Tibial nerve (tissue), 4 donors: ENCODE measurements at regions not wholly inside any gene's neighbourhood (a gene's known extent, or its start where the extent isn't known, plus 50 kb on each side); places are given as distances from the start of the nearest gene placed in this dataset.

Experiments used
- EP300 ChIP-seq, 2 donors: sonication (generic); formaldehyde crosslinking; IDR thresholded peaks; one replicate each; pipeline ENCODE4 v1.6.1; 2017; ENCODE audit warnings: antibody characterized with exemption in 2 of 2, mild to moderate bottlenecking in 1 of 2
- POLR2A ChIP-seq, 2 donors: fragments of 450-650 bp; IDR thresholded peaks; one replicate each; pipeline ENCODE4 v1.6.1; 2017; ENCODE audit warnings: antibody characterized with exemption in 2 of 2, mild to moderate bottlenecking in 2 of 2, moderate library complexity in 2 of 2
- TF ChIP-seq, protein P1 (sequence below), 5 experiments: fragments of 200-600 bp in 3 of 5; fragments of 450-650 bp in 2 of 5; sonication (generic) in 3 of 5; IDR thresholded peaks; one replicate each; pipeline ENCODE4 v1.5.1; 2016 to 2019; ENCODE audit warnings: antibody characterized with exemption in 5 of 5, mild to moderate bottlenecking in 3 of 5, moderate library complexity in 2 of 5

DNA sequence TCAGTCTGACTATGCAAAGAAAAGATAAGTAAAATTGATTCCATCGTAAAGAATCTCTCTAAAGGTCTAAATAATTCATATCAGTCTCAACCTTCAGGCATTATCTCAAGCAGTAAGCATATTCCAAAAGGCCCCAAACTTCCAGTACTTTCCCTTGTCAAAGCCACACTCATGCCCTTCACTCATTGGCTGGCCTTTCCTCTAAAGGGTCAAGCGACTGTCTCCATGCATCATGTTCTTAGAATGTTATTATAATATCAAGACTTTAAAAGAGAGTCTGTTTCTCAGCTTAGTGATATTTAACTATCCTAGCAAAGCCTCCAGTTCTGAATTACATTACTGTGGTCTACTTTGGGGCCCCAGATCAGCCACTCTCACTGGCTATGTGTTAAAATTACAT, 271.3 kb downstream of the MREG start:
- no peak for TF ChIP-seq POLR2A (IDR thresholded peaks at IDR 0.05)
- TF ChIP-seq, protein P1, sequence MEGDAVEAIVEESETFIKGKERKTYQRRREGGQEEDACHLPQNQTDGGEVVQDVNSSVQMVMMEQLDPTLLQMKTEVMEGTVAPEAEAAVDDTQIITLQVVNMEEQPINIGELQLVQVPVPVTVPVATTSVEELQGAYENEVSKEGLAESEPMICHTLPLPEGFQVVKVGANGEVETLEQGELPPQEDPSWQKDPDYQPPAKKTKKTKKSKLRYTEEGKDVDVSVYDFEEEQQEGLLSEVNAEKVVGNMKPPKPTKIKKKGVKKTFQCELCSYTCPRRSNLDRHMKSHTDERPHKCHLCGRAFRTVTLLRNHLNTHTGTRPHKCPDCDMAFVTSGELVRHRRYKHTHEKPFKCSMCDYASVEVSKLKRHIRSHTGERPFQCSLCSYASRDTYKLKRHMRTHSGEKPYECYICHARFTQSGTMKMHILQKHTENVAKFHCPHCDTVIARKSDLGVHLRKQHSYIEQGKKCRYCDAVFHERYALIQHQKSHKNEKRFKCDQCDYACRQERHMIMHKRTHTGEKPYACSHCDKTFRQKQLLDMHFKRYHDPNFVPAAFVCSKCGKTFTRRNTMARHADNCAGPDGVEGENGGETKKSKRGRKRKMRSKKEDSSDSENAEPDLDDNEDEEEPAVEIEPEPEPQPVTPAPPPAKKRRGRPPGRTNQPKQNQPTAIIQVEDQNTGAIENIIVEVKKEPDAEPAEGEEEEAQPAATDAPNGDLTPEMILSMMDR (IDR thresholded peaks at IDR 0.05), result no peak
- no peak for TF ChIP-seq EP300 (IDR thresholded peaks at IDR 0.05)
